OCI-LY7 (cell line): ENCODE measurements at regions not wholly inside any gene's neighbourhood (a gene's known extent, or its start where the extent isn't known, plus 50 kb on each side); places are given as distances from the start of the nearest gene placed in this dataset.

Source experiments
- BruUV-seq: library from RNA; stranded (reverse); fragments of 400-500 nt; replicated peaks from 2 replicates; lab custom pipeline; 2021; lab: Mats Ljungman, UMichigan
- CTCF ChIA-PET: fragments of 300-600 bp; sonication (Branson Sonifier 250); formaldehyde crosslinking; loops from one replicate; lab custom pipeline; 2022; ENCODE audit warnings: antibody characterized with exemption; ENCODE audit not compliant: unreplicated experiment; lab: Charles Lee
- POLR2A ChIA-PET: fragments of 300-600 bp; sonication (Branson Sonifier 250); formaldehyde crosslinking; loops from one replicate; lab custom pipeline; 2022; ENCODE audit warnings: antibody characterized with exemption; lab: Charles Lee
- DNase-seq: peaks from one replicate; pipeline ENCODE4 v3.0.0-alpha.2; 2015; ENCODE audit warnings: low spot score
- H2AFZ ChIP-seq: fragments of 200-600 bp; sonication (generic), shearing (Covaris generic); 2 replicates; pipeline ENCODE4 v1.6.1; 2014; ENCODE audit warnings: mild to moderate bottlenecking, antibody characterized with exemption, low read length, moderate library complexity
- H3K27ac ChIP-seq: fragments of 200-600 bp; sonication (generic); 2 replicates; pipeline ENCODE4 v1.5.1; 2014; ENCODE audit warnings: mixed run types, low read depth, mild to moderate bottlenecking, moderate library complexity, low read length, inconsistent platforms; ENCODE audit not compliant: poor library complexity, severe bottlenecking
- H3K36me3 ChIP-seq: fragments of 200-600 bp; sonication (generic); 2 replicates; pipeline ENCODE4 v1.6.1; 2014; ENCODE audit warnings: mild to moderate bottlenecking, antibody characterized with exemption, low read length, moderate library complexity, mixed read lengths; ENCODE audit not compliant: insufficient read depth
- H3K4me1 ChIP-seq: fragments of 200-600 bp; sonication (generic); 2 replicates; pipeline ENCODE4 v1.5.1; 2014; ENCODE audit warnings: mild to moderate bottlenecking, low read length; ENCODE audit not compliant: insufficient read depth, poor library complexity, severe bottlenecking
- H3K4me2 ChIP-seq: fragments of 200-600 bp; sonication (generic); 2 replicates; pipeline ENCODE4 v1.6.1; 2014; ENCODE audit warnings: mild to moderate bottlenecking, low read length
- H3K4me3 ChIP-seq: fragments of 200-600 bp; sonication (generic); 2 replicates; pipeline ENCODE4 v1.5.1; 2014; ENCODE audit warnings: mild to moderate bottlenecking, low read depth, low read length; ENCODE audit not compliant: poor library complexity, severe bottlenecking
- H3K79me2 ChIP-seq: fragments of 200-600 bp; sonication (generic); 2 replicates; pipeline ENCODE4 v1.6.1; 2016; ENCODE audit warnings: low read depth, mild to moderate bottlenecking, low read length, moderate library complexity, mixed read lengths; ENCODE audit not compliant: insufficient read depth
- H3K9me2 ChIP-seq: fragments of 200-600 bp; sonication (generic); 2 replicates; pipeline ENCODE4 v1.6.1; 2016; ENCODE audit warnings: mild to moderate bottlenecking, low read length, mixed read lengths; ENCODE audit not compliant: insufficient read depth
- H3K9me3 ChIP-seq: fragments of 200-600 bp; sonication (generic); 2 replicates; pipeline ENCODE4 v1.6.1; 2014; ENCODE audit warnings: mild to moderate bottlenecking, mixed run types, low read length, mixed read lengths
- H4K20me1 ChIP-seq: fragments of 200-600 bp; sonication (generic); 2 replicates; pipeline ENCODE4 v1.6.1; 2014; ENCODE audit warnings: mild to moderate bottlenecking, antibody characterized with exemption, low read length, moderate library complexity, mixed read lengths; ENCODE audit not compliant: insufficient read depth
- CTCF ChIP-seq: fragments of 200-600 bp; sonication (generic); conservative IDR thresholded peaks from 2 replicates; pipeline ENCODE4 v1.5.1; 2014; ENCODE audit warnings: mild to moderate bottlenecking, antibody characterized with exemption, low read length, moderate library complexity, mixed read lengths
- EZH2phosphoT487 ChIP-seq: fragments of 200-600 bp; sonication (generic); IDR thresholded peaks from 2 replicates; pipeline ENCODE4 v1.6.1; 2018; ENCODE audit warnings: low read depth, borderline replicate concordance, mild to moderate bottlenecking, mixed run types, antibody characterized with exemption, low read length, moderate library complexity, mixed read lengths
- intact Hi-C: fragments of 100-400 bp; cut with micrococcal nuclease; formaldehyde crosslinking; loops from one replicate; pipeline ENCODE4 v1.10.0; 2022; ENCODE audit not compliant: unreplicated experiment

DNA sequence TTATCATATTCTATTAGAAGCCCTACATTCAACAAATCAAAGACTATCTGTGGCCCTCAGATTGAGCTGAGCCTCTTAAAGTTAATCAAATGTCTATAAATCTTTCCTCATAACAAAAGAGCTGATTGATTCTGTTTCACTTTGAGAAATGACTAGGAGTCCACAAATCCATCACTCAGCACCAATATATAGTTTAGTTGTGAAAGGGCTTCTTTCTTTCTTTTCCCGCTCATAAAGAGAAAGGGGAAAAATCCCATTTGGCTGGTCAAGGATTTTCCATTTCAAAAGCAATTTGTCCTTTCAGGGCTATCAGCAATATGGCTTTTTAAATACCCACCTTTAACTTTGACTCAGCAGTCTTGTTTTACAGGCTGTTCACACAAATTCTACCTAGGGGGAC lies 408.5 kb upstream of the PCDH20 start:
- no peak for DNase-seq
- POLR2A ChIA-PET: no interaction called here
- Histone ChIP-seq H4K20me1 (no peaks in the 10 kb centered on the region), H3K36me3 (no peaks in the 10 kb centered on the region), H3K9me2 (no peaks in the 10 kb centered on the region), H3K79me2 (no peaks in the 10 kb centered on the region), H3K27ac (no peak overlapping the region), H2AFZ (no peak overlapping the region), H3K4me3 (no peak overlapping the region), H3K4me2 (no peak overlapping the region), H3K9me3 (no peaks in the 10 kb centered on the region), H3K4me1 (no peaks in the 10 kb centered on the region)
- CTCF ChIA-PET: no interaction called here
- no TSS peak for BruUV-seq
- TF ChIP-seq CTCF (no peak), EZH2phosphoT487 (no peak)
- intact Hi-C loops: no loop called here

GRCh38 chr13:61812286-61812685 lies 396.6 kb upstream of the PCDH20 start:
- no peaks in the 10 kb centered on the region for H3K36me3 ChIP-seq
- H3K4me2 ChIP-seq: no peak overlapping the region
- POLR2A ChIA-PET: interaction anchor here (1.1 kb wide), 1 partner anchor 16 kb away, joined by 3 read pairs; no protein-coding TSS in a partner anchor
- no peak overlapping the region for H2AFZ ChIP-seq
- intact Hi-C loops: no loop called here
- BruUV-seq: no TSS peak
- TF ChIP-seq EZH2phosphoT487 (no peak), CTCF (no peak)
- no peaks in the 10 kb centered on the region for H4K20me1 ChIP-seq
- no peak overlapping the region for H3K27ac ChIP-seq
- no peaks in the 10 kb centered on the region for H3K4me1 ChIP-seq
- CTCF ChIA-PET: no interaction called here
- no peak for DNase-seq
- H3K79me2 ChIP-seq: no peaks in the 10 kb centered on the region
- no peak overlapping the region for H3K4me3 ChIP-seq
- H3K9me2 ChIP-seq: no peaks in the 10 kb centered on the region
- H3K9me3 ChIP-seq: no peaks in the 10 kb centered on the region

- no peak for DNase-seq
- BruUV-seq: no TSS peak
- Histone ChIP-seq H2AFZ (no peak overlapping the region), H3K9me3 (no peaks in the 10 kb centered on the region), H3K4me1 (no peaks in the 10 kb centered on the region), H3K9me2 (no peaks in the 10 kb centered on the region), H3K4me2 (no peak overlapping the region), H4K20me1 (no peaks in the 10 kb centered on the region), H3K79me2 (no peaks in the 10 kb centered on the region), H3K27ac (no peak overlapping the region), H3K4me3 (no peak overlapping the region), H3K36me3 (no peaks in the 10 kb centered on the region)
- CTCF ChIA-PET: no interaction called here
- TF ChIP-seq CTCF: no peak
- no peak for TF ChIP-seq EZH2phosphoT487
- POLR2A ChIA-PET: no interaction called here
- intact Hi-C loops: no loop called here
Measured at GRCh38 chr13:61810065-61810464, 394.4 kb upstream of the PCDH20 start.
